Caco-2 (cell line): ENCODE measurements at regions not wholly inside any gene's neighbourhood (a gene's known extent, or its start where the extent isn't known, plus 50 kb on each side); places are given as distances from the start of the nearest gene placed in this dataset.
"Not testable (repeated sequence)": the region's sequence is repeated elsewhere in the genome, so short reads cannot be mapped to it uniquely, and the experiment has no call there.

ENCODE experiments used
- BruUV-seq: library from RNA; stranded (reverse); fragments of 400-500 nt; replicated peaks from 2 replicates; lab custom pipeline; 2021; lab: Mats Ljungman, UMichigan
- CTCF ChIA-PET: fragments of 300-600 bp; sonication (Branson Sonifier 250); formaldehyde crosslinking; loops from one replicate; lab custom pipeline; 2022; ENCODE audit warnings: antibody characterized with exemption; lab: Charles Lee
- POLR2A ChIA-PET: fragments of 300-600 bp; sonication (Branson Sonifier 250); formaldehyde crosslinking; loops from one replicate; lab custom pipeline; 2022; ENCODE audit warnings: antibody characterized with exemption; lab: Charles Lee
- DNase-seq, 2 experiments: peaks; one replicate each; pipeline versions ENCODE4 v3.0.0 to v3.0.0-alpha.2; 2020 to 2022
- H3K27me3 ChIP-seq: replicated peaks from 2 replicates; pipeline ENCODE4 v1.6.0; 2011; ENCODE audit warnings: low read length; ENCODE audit not compliant: control insufficient read depth, insufficient read depth
- H3K36me3 ChIP-seq: 2 replicates; pipeline ENCODE4 v1.5.1; 2011; ENCODE audit warnings: low read length; ENCODE audit not compliant: control insufficient read depth, insufficient read depth
- H3K4me1 ChIP-seq: fragments of 250-450 bp; sonication (Bioruptor Pico); 2 replicates; pipeline ENCODE4 v1.5.1; 2020; ENCODE audit warnings: mild to moderate bottlenecking
- H3K4me3 ChIP-seq: 2 replicates; pipeline ENCODE4 v1.5.1; 2011; ENCODE audit warnings: low read depth, mild to moderate bottlenecking, control low read depth, low read length
- H3K9me3 ChIP-seq: fragments of 250-450 bp; sonication (Bioruptor Pico); 2 replicates; pipeline ENCODE4 v1.5.1; 2020; ENCODE audit warnings: mild to moderate bottlenecking, moderate library complexity
- H3K27ac Mint-ChIP-seq: one replicate; pipeline ENCODE4 v1.8.0; 2022; ENCODE audit warnings: mixed read lengths; ENCODE audit not compliant: unreplicated experiment
- H3K27me3 Mint-ChIP-seq: one replicate; pipeline ENCODE4 v1.8.0; 2022; ENCODE audit warnings: mixed read lengths; ENCODE audit not compliant: insufficient read depth, unreplicated experiment
- H3K36me3 Mint-ChIP-seq: one replicate; pipeline ENCODE4 v1.8.0; 2022; ENCODE audit warnings: mild to moderate bottlenecking, mixed read lengths; ENCODE audit not compliant: insufficient read depth, unreplicated experiment
- H3K4me1 Mint-ChIP-seq: one replicate; pipeline ENCODE4 v1.8.0; 2022; ENCODE audit warnings: low read depth, mixed read lengths; ENCODE audit not compliant: unreplicated experiment
- H3K4me3 Mint-ChIP-seq: one replicate; pipeline ENCODE4 v1.8.0; 2022; ENCODE audit warnings: mild to moderate bottlenecking, moderate library complexity, mixed read lengths; ENCODE audit not compliant: unreplicated experiment
- H3K9me3 Mint-ChIP-seq: one replicate; pipeline ENCODE4 v1.8.0; 2022; ENCODE audit warnings: mixed read lengths; ENCODE audit not compliant: unreplicated experiment
- intact Hi-C: fragments of 100-400 bp; cut with micrococcal nuclease; formaldehyde crosslinking; loops from one replicate; pipeline ENCODE4 v1.10.0; 2022; ENCODE audit not compliant: unreplicated experiment

GRCh38 chr7:76959573-76960399, 72.4 kb downstream of the SPDYE17 start:
- BruUV-seq, H3K36me3 ChIP-seq, H3K9me3 Mint-ChIP-seq, H3K4me1 Mint-ChIP-seq, intact Hi-C loops, H3K27ac Mint-ChIP-seq, H3K4me3 ChIP-seq, H3K27me3 Mint-ChIP-seq, CTCF ChIA-PET, H3K36me3 Mint-ChIP-seq, H3K4me3 Mint-ChIP-seq, POLR2A ChIA-PET, H3K27me3 ChIP-seq, H3K9me3 ChIP-seq, DNase-seq, H3K4me1 ChIP-seq: not testable (repeated sequence)

- H3K9me3 ChIP-seq, H3K27me3 ChIP-seq, H3K27me3 Mint-ChIP-seq, POLR2A ChIA-PET, H3K36me3 Mint-ChIP-seq, H3K4me3 ChIP-seq, H3K4me1 Mint-ChIP-seq, BruUV-seq, CTCF ChIA-PET, DNase-seq, H3K9me3 Mint-ChIP-seq, H3K36me3 ChIP-seq, intact Hi-C loops, H3K4me3 Mint-ChIP-seq, H3K27ac Mint-ChIP-seq, H3K4me1 ChIP-seq: not testable (repeated sequence)
Observed at GRCh38 chr7:76956531-76956930, 75.6 kb downstream of the SPDYE17 start.

GRCh38 chr7:76955124-76955523, 77.0 kb downstream of the SPDYE17 start:
- H3K4me1 ChIP-seq, H3K36me3 Mint-ChIP-seq, H3K27me3 ChIP-seq, H3K4me1 Mint-ChIP-seq, H3K9me3 ChIP-seq, BruUV-seq, H3K4me3 Mint-ChIP-seq, POLR2A ChIA-PET, DNase-seq, H3K27me3 Mint-ChIP-seq, intact Hi-C loops, H3K27ac Mint-ChIP-seq, H3K36me3 ChIP-seq, H3K9me3 Mint-ChIP-seq, H3K4me3 ChIP-seq: not testable (repeated sequence)
- CTCF ChIA-PET: interaction anchor here (0.7 kb wide), 1 partner anchor 158 kb away, joined by 4 read pairs; no protein-coding TSS in a partner anchor

- DNase-seq, H3K27me3 ChIP-seq, H3K27ac Mint-ChIP-seq, H3K27me3 Mint-ChIP-seq, H3K36me3 ChIP-seq, H3K4me1 ChIP-seq, BruUV-seq, H3K4me3 Mint-ChIP-seq, H3K9me3 Mint-ChIP-seq, CTCF ChIA-PET, H3K4me3 ChIP-seq, H3K36me3 Mint-ChIP-seq, H3K9me3 ChIP-seq, intact Hi-C loops, POLR2A ChIA-PET, H3K4me1 Mint-ChIP-seq: not testable (repeated sequence)
Observed at GRCh38 chr7:76944603-76945002, 87.6 kb downstream of the SPDYE17 start.

GRCh38 chr7:76941809-76942765, 90.1 kb downstream of the SPDYE17 start:
- BruUV-seq, H3K27me3 Mint-ChIP-seq, H3K36me3 Mint-ChIP-seq, DNase-seq, POLR2A ChIA-PET, CTCF ChIA-PET, H3K27me3 ChIP-seq, H3K4me3 ChIP-seq, intact Hi-C loops, H3K4me1 ChIP-seq, H3K9me3 ChIP-seq, H3K4me1 Mint-ChIP-seq, H3K27ac Mint-ChIP-seq, H3K36me3 ChIP-seq, H3K4me3 Mint-ChIP-seq, H3K9me3 Mint-ChIP-seq: not testable (repeated sequence)

GRCh38 chr7:76937781-76938180, 94.4 kb downstream of the SPDYE17 start:
- BruUV-seq, H3K4me3 Mint-ChIP-seq, H3K27ac Mint-ChIP-seq, H3K9me3 ChIP-seq, H3K36me3 ChIP-seq, POLR2A ChIA-PET, H3K4me3 ChIP-seq, H3K27me3 Mint-ChIP-seq, H3K4me1 ChIP-seq, intact Hi-C loops, CTCF ChIA-PET, H3K9me3 Mint-ChIP-seq, DNase-seq, H3K36me3 Mint-ChIP-seq, H3K27me3 ChIP-seq: not testable (repeated sequence)
- H3K4me1 Mint-ChIP-seq: peaks cover 11% of the 10 kb centered on the region
